Panc1 (cell line): ENCODE measurements at regions not wholly inside any gene's neighbourhood (a gene's known extent, or its start where the extent isn't known, plus 50 kb on each side); places are given as distances from the start of the nearest gene placed in this dataset.

Experiments used
- CTCF ChIP-seq: fragments of 450-650 bp; IDR thresholded peaks from 2 replicates; pipeline ENCODE4 v1.5.1; 2017; ENCODE audit warnings: mild to moderate bottlenecking
- POLR2AphosphoS5 ChIP-seq: IDR thresholded peaks from 2 replicates; pipeline ENCODE4 v1.6.1; 2012; ENCODE audit warnings: mild to moderate bottlenecking, low read depth, low read length, moderate library complexity
- REST ChIP-seq, 2 experiments: IDR thresholded peaks; 2 replicates each; pipeline ENCODE4 v1.6.1; 2011 to 2012; ENCODE audit warnings: low read depth in 2 of 2, control low read depth in 1 of 2, low read length in 1 of 2, mild to moderate bottlenecking in 1 of 2, moderate library complexity in 1 of 2; ENCODE audit not compliant: insufficient read depth in 1 of 2
- SIN3A ChIP-seq: IDR thresholded peaks from 2 replicates; pipeline ENCODE4 v1.6.1; 2012; ENCODE audit warnings: low read depth, mild to moderate bottlenecking, low read length, moderate library complexity, borderline replicate concordance; ENCODE audit not compliant: insufficient read depth
- TCF7L2 ChIP-seq: IDR thresholded peaks from 2 replicates; pipeline ENCODE4 v1.6.1; 2011; ENCODE audit warnings: mild to moderate bottlenecking, low read depth, low read length, inconsistent platforms

GRCh38 chr6:148223424-148223842 lies 119.2 kb upstream of the SASH1 start:
- no peak for TF ChIP-seq CTCF
- no peak for TF ChIP-seq SIN3A
- TF ChIP-seq POLR2AphosphoS5, result no peak
- no peak for TF ChIP-seq REST (IDR thresholded peaks at IDR 0.05; ENCODE audit: insufficient read depth in 1 of 2, low read depth in 2 of 2, low read length in 1 of 2)
- no peak for TF ChIP-seq TCF7L2
